HG02623 (cell line): ENCODE measurements at regions not wholly inside any gene's neighbourhood (a gene's known extent, or its start where the extent isn't known, plus 50 kb on each side); places are given as distances from the start of the nearest gene placed in this dataset.
"Not testable (repeated sequence)": the region's sequence is repeated elsewhere in the genome, so short reads cannot be mapped to it uniquely, and the experiment has no call there.

Experiments
- ATAC-seq: cut with Tn5 transposase; IDR thresholded peaks from one replicate; pipeline ENCODE4 v1.9.1; 2021; ENCODE audit warnings: moderate library complexity; ENCODE audit not compliant: unreplicated experiment

DNA sequence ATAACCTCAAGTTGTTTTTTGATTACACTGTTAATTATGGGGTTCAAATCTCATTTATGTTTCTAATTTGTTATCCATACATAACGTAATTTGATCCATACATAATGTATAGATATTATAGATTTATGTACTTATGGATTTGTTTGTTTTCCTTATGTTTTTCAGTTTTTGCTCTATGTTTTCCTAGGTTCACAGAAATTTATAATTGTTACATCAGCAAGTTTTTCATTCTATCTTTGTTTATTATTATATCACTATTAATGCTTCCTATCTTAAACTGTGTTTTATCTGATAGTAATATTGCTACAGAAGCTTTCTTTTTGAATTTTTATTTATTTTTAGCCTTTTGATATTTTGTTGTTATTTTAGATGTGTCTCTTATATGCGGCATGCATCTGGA is 194.3 kb upstream of the SOX21 start:
- ATAC-seq: no peak

DNA sequence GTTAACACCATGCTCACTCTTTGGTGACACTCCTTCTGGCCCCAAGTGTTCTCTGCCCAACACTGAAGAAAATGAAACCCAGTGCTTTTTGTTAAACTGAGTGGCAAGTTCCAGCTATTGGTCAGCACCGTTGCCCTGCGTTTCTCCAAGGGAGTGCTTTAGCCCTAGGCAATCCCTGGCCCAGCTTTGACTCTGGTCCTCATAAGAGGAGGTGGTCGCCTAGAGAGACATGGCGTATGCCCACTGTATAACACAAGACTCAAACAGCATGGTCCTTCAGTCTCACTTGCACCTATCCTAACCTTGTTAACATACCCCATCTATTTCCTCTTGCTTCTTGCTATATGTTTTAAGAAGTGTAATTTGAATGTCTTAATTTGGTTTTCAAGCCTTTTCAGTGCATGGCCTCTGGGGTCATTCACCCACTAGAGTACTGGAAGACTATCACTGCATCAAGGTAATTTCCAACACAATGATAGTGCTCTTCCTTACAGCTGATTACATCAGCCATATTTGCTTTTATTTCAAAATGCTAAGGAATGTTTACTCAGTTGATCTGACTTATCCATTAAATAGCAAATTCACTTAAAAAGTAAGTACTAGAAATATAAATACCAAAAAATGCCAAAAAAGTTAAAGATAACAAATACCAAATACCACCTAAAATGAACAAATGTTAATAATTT is 190.5 kb upstream of the SOX21 start:
- ATAC-seq: no peak

DNA sequence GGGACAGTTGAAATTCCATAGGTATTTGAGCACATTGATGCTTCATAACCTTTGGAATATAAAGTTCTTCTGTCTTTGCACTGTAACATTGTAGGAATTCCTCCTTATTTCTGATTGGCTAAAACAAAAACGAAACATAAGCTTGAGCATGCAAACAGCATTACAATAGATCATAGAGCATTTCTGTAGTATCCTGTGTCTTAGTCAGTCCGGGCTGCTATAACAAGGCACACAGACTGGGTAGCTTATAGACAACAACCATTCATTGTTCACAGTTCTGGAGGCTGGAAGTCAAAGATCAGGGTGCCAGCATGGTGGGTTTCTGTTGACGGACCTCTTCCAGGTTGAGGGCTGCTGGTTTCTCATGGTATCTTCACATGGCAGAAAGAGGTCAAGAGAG is 188.7 kb upstream of the SOX21 start:
- no peak for ATAC-seq

DNA sequence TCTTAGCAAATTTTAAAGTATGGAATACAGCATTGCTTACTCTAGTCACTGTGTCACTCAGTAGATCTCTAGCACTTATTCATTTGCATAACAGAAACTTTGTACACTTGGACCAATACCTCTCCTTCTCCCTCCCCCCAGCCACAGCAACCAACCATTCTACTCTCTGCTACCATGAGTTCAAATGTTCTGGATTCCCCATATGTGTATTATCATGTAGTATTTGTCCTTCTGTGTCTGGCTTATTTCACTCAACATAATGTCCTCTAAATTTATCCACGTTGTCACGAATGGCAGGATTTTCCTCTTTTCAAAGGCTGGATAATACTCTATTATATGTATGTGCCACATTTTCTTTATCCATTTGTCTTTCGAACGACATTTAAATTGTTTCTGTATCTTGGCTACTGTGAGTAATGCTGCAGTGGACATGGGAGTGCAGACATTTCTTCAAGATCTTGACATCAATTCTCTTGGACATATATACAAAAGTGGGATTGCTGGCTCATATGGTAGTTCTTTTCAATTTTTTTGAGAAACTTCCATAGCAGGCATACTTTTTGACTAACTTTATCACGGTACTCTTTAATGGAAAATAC is 184.5 kb upstream of the SOX21 start:
- ATAC-seq: no peak

DNA sequence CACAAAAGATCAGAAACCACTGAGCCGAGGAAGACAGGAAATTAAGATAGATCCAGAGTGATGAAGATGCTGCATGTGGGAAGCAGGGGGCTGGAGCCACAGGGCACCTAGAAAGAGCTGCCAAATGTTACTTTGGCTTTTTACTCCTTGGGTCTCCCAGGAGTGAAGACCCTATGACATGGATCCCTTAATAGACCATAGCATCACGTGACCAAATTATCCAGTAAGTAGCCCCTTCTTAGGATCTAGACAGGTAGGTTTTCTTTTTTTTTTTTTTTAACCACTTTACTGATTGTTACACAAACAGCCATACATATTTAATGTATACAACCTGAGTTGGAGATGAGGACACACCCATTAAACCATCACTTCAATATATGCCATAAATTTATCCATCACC is 183.9 kb upstream of the SOX21 start:
- ATAC-seq: no peak

DNA sequence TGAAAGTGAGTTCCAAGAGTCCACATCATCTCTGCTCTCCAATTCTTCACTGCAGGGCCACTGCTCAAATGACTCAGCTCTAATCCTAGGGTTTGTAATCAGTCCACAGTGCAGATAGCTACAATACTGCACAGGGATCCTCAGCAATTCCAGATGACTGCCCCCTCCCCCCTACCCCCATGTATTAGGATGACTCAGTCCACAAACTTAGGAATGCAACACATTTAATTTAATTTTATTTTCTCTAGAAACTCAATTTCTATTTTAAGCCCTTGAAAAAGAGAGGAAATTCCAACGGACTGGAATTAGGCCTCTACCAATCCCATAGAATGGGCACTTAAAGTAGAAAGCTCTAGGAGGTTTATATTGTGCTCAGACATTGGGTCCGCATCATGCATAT is 173.8 kb upstream of the SOX21 start:
- no peak for ATAC-seq

DNA sequence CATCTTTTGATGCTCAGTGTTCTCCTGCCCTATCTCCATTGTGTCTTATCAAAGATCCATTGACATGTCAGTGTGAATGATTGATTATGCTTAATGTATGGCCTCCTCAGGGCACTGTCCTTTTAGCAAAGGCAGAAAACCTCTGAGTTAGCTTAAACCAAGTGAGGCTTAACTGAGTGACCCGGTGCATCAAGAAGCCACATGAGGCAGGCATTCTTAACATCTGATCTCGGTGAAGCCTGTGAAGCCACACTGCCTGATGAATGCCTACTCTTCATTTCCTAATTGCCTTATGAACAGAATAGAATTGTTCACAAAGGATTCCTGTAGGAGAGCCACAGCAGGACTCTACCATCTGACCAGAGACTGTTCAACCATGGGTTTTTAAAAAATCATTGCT is 168.1 kb upstream of the SOX21 start:
- no peak for ATAC-seq

DNA sequence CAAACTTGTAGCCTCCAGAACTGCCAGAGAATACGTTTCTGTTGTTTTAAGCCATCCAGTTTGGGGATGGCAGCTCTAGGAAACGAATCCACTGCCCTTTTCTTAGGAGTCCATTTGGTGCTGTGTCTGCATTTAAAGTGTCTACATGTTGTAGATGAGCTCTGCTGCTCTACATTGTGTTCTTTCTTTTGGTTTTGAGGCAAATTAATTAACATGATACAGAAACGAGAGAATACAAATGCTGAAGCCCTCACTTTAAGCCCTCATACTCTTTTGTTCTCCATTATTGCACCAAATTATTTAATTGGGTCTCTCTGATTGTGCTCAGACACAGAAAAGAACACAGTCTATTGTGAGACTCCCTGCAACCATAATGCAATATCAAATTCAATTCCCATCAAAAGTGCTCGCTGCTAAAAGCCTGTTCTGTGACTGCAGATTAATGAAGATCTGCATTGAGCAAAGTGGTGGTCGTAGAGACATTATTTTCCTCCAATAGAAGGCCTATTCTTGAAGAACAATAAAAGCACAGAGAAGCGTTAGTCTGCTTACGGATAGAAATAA is 166.3 kb upstream of the SOX21 start:
- no peak for ATAC-seq

DNA sequence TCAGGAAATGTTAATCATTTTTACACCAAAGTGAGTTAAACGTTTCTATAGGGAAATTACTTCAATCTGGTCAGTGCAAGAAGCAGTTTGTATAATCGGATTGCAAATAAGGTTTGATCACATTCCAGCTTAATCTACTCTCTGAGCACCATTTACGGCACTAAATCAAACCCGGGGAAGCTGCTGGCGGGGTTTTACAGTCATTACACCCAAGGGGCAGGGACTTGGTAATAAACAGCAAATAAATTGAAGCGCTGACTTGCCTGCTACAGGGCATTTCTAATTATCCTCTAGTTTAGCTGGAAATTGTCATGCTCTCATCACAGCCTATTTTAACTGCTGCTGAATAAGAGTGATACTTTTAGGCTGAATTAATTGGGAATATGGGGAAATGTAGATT is 152.1 kb upstream of the SOX21 start:
- ATAC-seq: no peak

DNA sequence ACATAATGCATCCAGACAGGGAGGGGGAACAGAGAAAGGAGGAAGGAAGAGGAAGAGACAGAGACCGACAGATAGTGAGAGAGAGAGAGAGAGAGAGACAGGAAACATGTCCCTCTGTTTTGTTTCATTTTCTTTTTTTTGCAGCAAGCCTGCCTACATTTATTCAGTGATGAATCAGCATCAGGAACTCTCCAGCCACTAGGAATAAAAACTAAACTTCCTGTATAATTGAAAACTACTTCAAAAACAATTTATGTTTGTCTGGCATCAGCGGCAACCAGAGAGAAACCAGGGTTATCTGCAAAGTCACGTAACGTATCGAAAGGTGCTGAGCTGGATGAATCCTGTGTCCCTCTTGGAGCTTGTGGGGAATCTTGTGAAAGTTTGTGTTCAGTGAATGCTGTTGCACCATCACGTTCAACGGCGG is 148.6 kb upstream of the SOX21 start:
- ATAC-seq: peak; percentile 51

DNA sequence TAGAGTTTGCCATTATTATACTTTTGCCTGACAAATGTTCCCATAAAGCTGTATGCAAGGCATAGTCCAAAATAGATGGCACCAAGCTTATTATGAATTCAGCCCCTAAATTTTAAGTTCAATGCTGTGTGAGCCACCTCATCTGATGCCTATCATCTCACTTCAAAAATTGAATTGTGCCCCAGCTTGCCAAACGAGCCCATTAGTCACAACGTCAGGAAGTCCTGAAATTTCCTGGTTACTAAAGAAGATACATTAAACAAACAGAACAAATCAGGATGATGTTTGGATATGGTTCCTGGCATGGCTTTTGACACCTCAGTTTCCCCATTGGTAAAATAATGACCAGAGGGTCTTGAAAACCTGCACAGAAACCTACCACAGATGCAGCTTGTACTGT is 147.5 kb upstream of the SOX21 start:
- no peak for ATAC-seq

DNA sequence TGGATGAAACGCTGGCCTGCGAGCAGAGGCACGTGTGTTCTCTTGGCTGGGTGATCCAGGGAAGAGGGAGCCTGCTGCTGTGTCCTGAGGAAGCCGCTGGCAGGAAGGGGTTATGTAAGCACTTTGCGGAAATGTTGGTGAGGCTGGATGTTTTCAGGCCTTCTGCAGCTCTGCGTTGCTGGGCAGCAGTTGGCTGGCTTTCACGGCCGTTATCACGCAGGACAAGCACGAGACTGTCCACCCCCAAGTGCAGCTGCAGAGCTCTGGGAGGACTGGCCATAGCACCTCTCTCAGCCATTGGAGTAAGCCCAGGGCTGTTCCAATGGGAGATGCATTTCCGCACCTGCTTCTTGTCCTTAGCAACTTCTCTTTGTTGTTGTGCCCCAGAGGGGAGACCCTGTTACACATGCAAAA is 146.9 kb upstream of the SOX21 start:
- no peak for ATAC-seq

DNA sequence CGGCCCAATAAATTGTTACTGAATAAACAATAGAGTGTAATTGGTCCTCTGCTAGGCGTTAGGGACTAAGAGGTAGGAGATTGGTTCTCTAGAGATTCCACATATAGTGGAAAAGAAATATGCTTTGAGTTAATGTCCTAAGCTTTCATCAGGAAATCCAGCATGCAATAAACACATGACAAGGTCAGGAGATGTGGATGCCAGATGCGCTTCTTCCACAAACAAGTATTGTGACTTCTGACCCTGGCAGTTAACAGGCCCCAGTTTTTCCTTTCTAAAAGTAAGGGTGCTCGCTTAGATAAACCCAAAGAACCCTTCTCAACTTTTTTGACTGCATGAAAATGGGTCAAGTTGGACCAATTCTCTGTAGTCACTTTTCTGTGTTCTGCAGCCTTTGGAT is 146.5 kb upstream of the SOX21 start:
- ATAC-seq: no peak

DNA sequence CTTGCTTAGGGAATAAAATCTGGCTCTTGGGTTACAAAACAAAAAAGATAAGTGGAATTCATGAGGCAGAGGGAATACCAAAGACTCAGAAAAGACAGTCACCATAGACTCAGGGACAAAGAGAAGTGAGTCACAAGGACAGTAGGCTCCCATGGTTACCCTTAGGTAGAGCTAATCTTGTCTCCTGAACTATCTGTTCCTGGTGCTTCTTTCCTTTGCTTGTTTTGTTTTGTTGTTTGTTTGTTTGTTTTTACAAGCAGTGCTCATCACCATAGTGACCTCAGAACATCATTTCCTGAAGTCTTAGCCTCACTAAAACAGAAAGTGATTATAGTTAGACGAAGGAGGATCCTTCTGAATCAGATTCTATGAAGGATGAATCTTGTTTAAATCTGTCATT is 142.3 kb upstream of the SOX21 start:
- ATAC-seq: no peak

DNA sequence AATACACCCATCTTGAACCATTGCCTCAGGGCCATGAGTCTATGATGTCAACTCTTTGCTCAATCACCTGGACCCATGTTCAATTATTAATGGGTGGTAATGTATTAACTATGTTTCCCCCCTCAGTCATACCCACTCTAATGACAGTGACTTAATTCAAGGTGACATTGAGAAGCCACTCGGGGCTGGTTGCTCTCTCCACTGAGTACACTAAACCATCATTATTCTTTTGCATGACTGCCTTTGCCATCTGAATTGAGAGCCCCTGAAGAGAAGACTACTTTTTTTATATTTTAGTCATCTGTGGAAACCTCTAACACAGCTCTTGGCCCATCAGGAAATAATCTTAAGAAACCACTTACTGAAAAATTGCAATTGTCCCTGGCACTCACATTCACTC is 139.2 kb upstream of the SOX21 start:
- ATAC-seq: no peak

DNA sequence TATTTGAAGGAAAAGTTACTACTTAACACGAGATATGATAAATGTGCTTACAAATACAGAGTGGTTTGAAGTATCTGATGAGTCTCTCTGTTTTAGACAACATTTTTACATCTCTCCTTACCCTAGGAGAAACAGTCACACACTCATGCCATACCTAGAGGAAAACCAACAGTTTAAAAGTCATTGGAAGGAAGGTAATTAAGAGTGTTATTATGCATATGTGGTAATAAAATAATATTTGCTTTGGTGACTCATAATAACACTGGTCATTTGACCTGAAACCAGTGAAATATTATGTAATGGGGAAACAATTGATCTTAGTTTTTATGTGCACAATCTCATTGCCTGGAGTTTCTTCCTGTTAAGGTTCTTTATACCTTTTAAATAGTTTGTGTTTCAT is 136.9 kb upstream of the SOX21 start:
- no peak for ATAC-seq

DNA sequence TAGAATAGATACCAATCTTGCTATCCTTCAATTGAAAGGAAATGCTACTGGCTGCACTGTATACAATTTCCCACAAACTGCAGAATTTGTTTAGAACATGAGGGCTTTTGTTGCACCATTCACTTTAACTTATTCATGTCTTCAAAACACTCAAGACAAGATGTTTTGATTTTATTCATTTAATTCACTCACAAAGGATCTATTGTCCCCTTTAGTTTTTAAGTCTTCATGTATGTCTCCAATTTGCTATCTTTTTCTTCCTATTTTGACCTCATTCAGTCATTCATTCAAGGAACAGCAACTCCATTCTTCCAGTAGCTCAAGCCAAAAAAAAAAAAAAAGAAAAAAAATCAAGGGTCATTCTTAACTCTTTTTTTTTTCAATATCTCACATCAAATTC is 130.6 kb upstream of the SOX21 start:
- ATAC-seq: no peak

DNA sequence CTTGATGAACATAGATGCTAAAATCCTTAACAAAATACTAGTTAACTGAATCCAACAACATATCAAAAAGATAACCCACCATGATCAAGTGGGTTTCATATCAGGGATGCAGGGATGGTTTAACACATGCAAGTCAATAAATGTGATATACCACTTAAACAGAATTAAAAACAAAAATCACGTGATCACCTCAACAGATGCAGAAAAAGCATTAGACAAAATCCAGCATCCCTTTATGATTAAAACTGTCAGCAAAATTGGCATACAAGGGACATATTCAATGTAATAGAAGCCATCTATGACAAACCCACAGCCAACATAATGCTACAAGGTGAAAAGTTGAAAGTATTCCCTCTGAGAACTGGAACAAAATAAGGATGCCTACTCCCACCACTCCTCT is 124.7 kb upstream of the SOX21 start:
- ATAC-seq: not testable (repeated sequence)

DNA sequence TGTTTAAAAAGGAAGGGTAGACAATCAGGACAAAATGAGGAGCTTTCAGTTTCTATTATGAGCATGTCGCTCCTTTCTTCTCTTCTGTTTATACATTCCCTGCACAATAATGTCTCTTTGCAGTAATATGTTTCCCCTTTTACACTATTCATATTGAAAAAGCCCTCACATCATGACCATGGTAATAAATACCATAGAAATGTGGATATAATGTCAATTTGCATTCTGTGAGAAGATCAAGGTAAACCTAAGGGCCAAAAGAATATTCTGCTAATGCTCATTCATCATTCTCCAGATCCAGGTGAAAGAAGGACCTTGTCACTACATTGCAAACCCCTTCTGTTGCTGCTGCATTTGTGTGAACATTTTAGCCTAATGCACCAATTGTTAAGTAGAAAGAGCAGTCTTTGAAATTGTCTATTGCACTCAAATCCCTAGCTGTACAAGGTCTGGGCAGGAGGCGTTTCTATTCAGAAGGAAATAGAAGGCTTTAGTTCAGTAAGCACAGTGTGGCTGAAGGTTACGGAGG is 117.6 kb upstream of the SOX21 start:
- ATAC-seq: no peak

DNA sequence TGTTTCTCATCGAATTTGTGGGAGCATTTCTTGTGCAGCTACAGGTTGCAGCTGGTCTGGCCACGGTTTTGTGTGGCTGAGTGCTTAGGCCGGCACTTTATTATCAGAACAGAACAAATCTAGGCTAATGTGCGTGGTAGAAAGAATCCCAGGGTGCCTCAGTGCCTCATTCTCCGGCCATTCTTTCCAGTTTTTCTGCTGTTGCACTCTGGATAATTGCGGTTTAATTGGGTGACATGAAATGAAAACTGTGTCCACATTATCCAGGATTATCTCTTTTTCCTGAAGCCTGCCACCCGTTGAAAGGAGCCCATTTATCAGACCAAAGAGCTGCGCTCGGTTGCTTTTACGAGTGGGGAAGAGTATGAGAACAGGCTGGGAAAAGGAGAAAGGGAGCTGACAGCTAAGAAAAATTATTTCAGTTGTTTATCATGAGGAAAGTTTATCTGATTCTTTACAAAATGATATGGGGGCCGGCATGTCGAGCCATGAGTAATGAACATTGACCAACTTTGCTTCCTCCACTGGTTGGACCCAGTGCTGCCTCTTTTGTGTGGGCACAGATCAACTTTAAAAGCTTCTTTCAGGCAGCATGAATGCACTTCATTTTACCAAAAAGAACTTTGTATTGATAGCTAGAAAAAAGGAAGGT is 117.0 kb upstream of the SOX21 start:
- no peak for ATAC-seq

DNA sequence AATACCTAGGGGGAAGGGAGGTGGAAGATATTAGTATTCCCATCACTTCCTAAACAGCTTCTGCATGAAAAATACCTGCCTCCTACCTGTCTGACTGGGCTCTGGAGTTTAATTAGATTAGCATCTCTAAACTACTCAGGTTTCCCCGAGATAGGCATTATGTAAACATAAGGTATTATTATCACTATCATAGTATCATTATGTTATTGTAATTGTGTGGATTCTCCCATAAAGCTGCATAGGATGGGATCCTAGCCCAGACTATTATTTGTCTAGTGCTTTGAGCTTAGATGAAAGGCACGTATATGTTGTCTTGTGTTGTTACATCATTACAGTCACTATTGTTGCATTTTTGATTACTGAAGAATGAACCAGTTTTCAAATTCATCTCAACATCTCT is 115.2 kb upstream of the SOX21 start:
- no peak for ATAC-seq

DNA sequence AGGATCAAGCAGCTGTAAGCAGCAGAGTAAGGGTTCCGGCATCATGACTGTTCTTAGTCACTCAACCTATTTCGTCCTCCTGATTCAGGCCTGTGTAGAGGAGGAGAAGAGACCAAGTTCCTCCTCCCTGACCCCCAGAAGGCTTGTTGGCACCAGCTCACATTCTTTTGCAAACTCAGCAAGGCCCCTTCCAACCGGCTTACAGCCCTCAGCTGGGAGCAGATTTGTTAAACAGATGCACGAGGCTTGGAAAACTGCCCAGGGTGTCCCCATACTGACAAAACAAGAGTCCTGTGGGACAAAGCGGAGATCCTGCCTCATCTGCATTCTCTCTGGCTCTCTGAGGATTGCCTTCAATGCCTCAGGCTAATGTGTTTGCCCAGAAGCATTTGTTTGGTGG is 113.2 kb upstream of the SOX21 start:
- no peak for ATAC-seq
